ENCODE measurements at regions not wholly inside any gene's neighbourhood (a gene's known extent, or its start where the extent isn't known, plus 50 kb on each side); places are given as distances from the start of the nearest gene placed in this dataset.

DNA sequence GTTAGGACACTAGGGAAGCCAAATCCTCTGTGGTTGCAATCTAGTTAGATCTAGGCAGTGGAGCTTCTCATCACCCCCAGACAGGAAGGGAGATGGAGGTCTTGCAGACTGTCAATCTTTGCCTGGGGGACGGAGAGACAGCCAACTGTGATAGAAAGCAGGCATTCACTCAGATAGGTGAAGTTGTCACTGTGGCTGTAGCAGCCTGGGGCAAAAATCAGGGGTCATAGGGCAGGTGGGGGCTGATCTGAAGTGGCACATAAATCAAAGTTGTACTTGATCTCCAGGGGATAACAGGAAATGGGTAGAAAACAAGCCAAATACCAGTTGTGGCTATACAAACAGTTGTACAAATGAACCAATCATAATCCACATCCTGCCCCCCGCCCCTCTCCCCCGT lies 620.9 kb upstream of the USP24 start:
- no peaks in the 10 kb centered on the region for H3K36me3 Mint-ChIP-seq
- WGBS (ENCODE audit: insufficient coverage): 91% methylated on average over 1 of the region's 3 CpGs
- Histone ChIP-seq H3K4me1 (ENCODE audit: control insufficient read depth in 1 of 2, insufficient read depth in 2 of 2, low read length in 2 of 2) (no peaks in the 10 kb centered on the region), H3K27me3 (ENCODE audit: control insufficient read depth in 2 of 2, insufficient read depth in 2 of 2, low read length in 2 of 2) (no peaks in the 10 kb centered on the region), H3K4me3 (replicated peaks in 1 of 3; ENCODE audit: low read depth in 2 of 3, low read length in 3 of 3) (no peak overlapping the region), H3K9ac (ENCODE audit: insufficient read depth, low read length, poor library complexity, severe bottlenecking) (no peak overlapping the region), H3K4me2 (replicated peaks; ENCODE audit: extremely low read depth, low read length, poor library complexity, severe bottlenecking) (no peak overlapping the region), H4K20me1 (ENCODE audit: insufficient read depth, low read length) (no peaks in the 10 kb centered on the region), H3K36me3 (replicated peaks in 1 of 2; ENCODE audit: control insufficient read depth in 1 of 2, insufficient read depth in 2 of 2, low read length in 2 of 2) (no peaks in the 10 kb centered on the region), H3K27ac (ENCODE audit: low read depth in 1 of 2, low read length in 2 of 2) (no peak overlapping the region), H2AFZ (ENCODE audit: insufficient read depth, low read depth, low read length, poor library complexity, severe bottlenecking) (no peak overlapping the region), H3K9me3 (replicated peaks in 1 of 2; ENCODE audit: control insufficient read depth in 1 of 2, insufficient read depth in 1 of 2, low read length in 2 of 2) (no peaks in the 10 kb centered on the region), H3K79me2 (ENCODE audit: insufficient read depth, low read length) (no peaks in the 10 kb centered on the region)
- peaks cover 0 to 2% (median 0%) of the 10 kb centered on the region in 7 donors for H3K9me3 Mint-ChIP-seq
- H3K4me3 Mint-ChIP-seq: no peak overlapping the region
- peaks cover 0 to 2% (median 0%) of the 10 kb centered on the region in 3 donors for H3K27me3 Mint-ChIP-seq (ENCODE audit: low read depth in 3 of 3)
- no peaks in the 10 kb centered on the region for H3K4me1 Mint-ChIP-seq
- DNase-seq: no peak
- no peak for TF ChIP-seq CTCF (IDR thresholded peaks at IDR 0.05)
- H3K27ac Mint-ChIP-seq: no peak overlapping the region
- intact Hi-C loops (cut with micrococcal nuclease): no loop called here

DNA sequence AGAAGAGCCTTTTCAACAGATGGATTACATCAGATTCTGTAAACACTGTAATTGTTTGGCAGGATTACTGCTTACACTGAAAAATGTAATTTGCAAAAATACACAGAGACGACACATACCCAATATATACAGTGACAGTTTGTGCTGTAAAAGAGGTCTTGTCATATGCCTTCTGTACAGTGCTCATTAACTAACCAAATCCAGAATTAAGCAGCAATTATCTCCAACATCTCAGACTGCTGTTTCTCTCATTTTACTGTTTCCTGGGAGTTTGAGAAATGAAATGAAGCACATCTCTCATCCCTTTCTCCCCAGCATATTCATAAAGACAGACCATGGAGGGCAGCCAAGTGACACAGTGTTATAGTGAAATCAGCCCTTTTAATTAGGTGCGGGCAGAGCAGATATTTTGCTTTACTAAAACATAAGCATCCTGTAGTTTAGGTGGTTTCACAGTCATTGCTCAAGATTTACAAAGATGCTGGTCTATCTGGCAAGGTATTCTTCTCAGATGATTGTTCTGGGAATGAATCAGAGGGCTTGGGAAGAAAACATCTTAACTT lies 618.4 kb upstream of the USP24 start:
- Mint-ChIP-seq H3K27ac (no peak overlapping the region), H3K27me3 (ENCODE audit: low read depth in 3 of 3) (peaks cover 0 to 2% (median 0%) of the 10 kb centered on the region in 3 donors), H3K9me3 (peaks cover 0 to 4% (median 0%) of the 10 kb centered on the region in 7 donors), H3K4me1 (no peaks in the 10 kb centered on the region), H3K4me3 (no peak overlapping the region), H3K36me3 (no peaks in the 10 kb centered on the region)
- H3K9me3 ChIP-seq (replicated peaks in 1 of 2; ENCODE audit: control insufficient read depth in 1 of 2, insufficient read depth in 1 of 2, low read length in 2 of 2): no peaks in the 10 kb centered on the region
- H3K4me2 ChIP-seq (replicated peaks; ENCODE audit: extremely low read depth, low read length, poor library complexity, severe bottlenecking): no peak overlapping the region
- H3K36me3 ChIP-seq (replicated peaks in 1 of 2; ENCODE audit: control insufficient read depth in 1 of 2, insufficient read depth in 2 of 2, low read length in 2 of 2): no peaks in the 10 kb centered on the region
- no peak overlapping the region for H3K4me3 ChIP-seq (replicated peaks in 1 of 3; ENCODE audit: low read depth in 2 of 3, low read length in 3 of 3)
- H4K20me1 ChIP-seq (ENCODE audit: insufficient read depth, low read length): no peaks in the 10 kb centered on the region
- intact Hi-C loops (cut with micrococcal nuclease): no loop called here
- H3K27me3 ChIP-seq (ENCODE audit: control insufficient read depth in 2 of 2, insufficient read depth in 2 of 2, low read length in 2 of 2): no peaks in the 10 kb centered on the region
- H3K9ac ChIP-seq (ENCODE audit: insufficient read depth, low read length, poor library complexity, severe bottlenecking): no peak overlapping the region
- no peaks in the 10 kb centered on the region for H3K4me1 ChIP-seq (ENCODE audit: control insufficient read depth in 1 of 2, insufficient read depth in 2 of 2, low read length in 2 of 2)
- no peak overlapping the region for H3K27ac ChIP-seq (ENCODE audit: low read depth in 1 of 2, low read length in 2 of 2)
- no peak for TF ChIP-seq CTCF (IDR thresholded peaks at IDR 0.05)
- H2AFZ ChIP-seq (ENCODE audit: insufficient read depth, low read depth, low read length, poor library complexity, severe bottlenecking): no peak overlapping the region
- no peak for DNase-seq
- no CpG with 5 or more reads among the region's 2 CpGs for WGBS (ENCODE audit: insufficient coverage)
- no peaks in the 10 kb centered on the region for H3K79me2 ChIP-seq (ENCODE audit: insufficient read depth, low read length)

Data from CD14-positive monocyte (primary cell).